Endothelial cell (in vitro differentiated cells): ENCODE measurements at regions not wholly inside any gene's neighbourhood (a gene's known extent, or its start where the extent isn't known, plus 50 kb on each side); places are given as distances from the start of the nearest gene placed in this dataset.

Experiments used
- DNase-seq: peaks from one replicate; pipeline ENCODE4 v3.0.0; 2021; ENCODE audit warnings: low spot score
- H3K27ac Mint-ChIP-seq: one replicate; pipeline ENCODE4 v1.8.0; 2021; ENCODE audit warnings: mixed read lengths, inconsistent platforms; ENCODE audit not compliant: unreplicated experiment
- H3K27me3 Mint-ChIP-seq: one replicate; pipeline ENCODE4 v1.8.0; 2021; ENCODE audit warnings: mild to moderate bottlenecking, moderate library complexity, mixed read lengths, inconsistent platforms; ENCODE audit not compliant: unreplicated experiment
- H3K36me3 Mint-ChIP-seq: one replicate; pipeline ENCODE4 v1.8.0; 2021; ENCODE audit warnings: mild to moderate bottlenecking, low read depth, mixed read lengths, inconsistent platforms; ENCODE audit not compliant: unreplicated experiment
- H3K4me1 Mint-ChIP-seq: one replicate; pipeline ENCODE4 v1.8.0; 2021; ENCODE audit warnings: mild to moderate bottlenecking, mixed read lengths, inconsistent platforms; ENCODE audit not compliant: unreplicated experiment
- H3K4me3 Mint-ChIP-seq: one replicate; pipeline ENCODE4 v1.8.0; 2021; ENCODE audit warnings: mild to moderate bottlenecking, mixed read lengths, inconsistent platforms; ENCODE audit not compliant: unreplicated experiment
- H3K9me3 Mint-ChIP-seq: one replicate; pipeline ENCODE4 v1.8.0; 2021; ENCODE audit warnings: mixed read lengths, inconsistent platforms; ENCODE audit not compliant: unreplicated experiment
- TF ChIP-seq, protein P1 (sequence below): fragments of 200-600 bp; sonication (generic); IDR thresholded peaks from one replicate; pipeline ENCODE4 v1.5.0; 2021; ENCODE audit warnings: antibody characterized with exemption; ENCODE audit not compliant: unreplicated experiment

DNA sequence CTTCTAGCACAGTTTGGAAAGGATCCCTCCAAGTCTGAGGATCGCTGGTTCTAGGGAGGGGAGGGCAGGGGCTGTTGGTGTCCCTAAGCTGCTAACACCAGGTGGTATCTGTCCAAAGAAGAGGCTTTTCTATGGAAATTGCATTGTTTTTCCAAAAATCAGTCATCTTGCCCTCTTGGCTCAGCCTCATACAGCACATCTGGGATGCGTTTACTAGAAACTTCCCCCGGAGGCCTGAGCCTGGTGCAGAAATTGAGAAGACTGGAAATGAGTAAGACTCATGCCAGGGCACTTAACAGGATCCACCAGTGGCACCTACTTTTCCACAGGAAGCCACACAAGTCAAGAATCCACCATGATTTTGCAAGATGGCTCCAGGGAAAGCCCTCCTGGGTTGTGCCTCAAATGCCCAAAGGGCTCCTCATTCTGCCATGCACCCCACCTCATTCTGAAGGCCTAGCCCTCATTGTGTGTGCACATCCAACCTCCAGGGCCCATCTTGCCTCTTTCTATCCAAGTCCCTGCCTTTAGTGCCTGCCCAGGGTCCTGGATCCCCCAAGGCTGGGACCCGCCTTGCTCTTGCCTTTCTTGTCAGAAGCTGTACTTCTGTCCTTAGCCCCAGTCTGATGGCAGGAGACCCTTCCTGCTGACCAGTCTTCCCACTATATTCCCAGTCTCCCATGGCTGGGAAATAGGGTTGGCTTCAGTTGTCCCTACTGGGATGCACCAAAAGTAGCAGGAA lies 97.6 kb downstream of the MRPL14 start:
- Mint-ChIP-seq H3K4me1 (peaks cover 11% of the 10 kb centered on the region), H3K9me3 (no peaks in the 10 kb centered on the region), H3K4me3 (no peak overlapping the region), H3K27ac (no peak overlapping the region), H3K36me3 (no peaks in the 10 kb centered on the region), H3K27me3 (peaks cover 2% of the 10 kb centered on the region)
- no peak for DNase-seq
- TF ChIP-seq, protein P1, sequence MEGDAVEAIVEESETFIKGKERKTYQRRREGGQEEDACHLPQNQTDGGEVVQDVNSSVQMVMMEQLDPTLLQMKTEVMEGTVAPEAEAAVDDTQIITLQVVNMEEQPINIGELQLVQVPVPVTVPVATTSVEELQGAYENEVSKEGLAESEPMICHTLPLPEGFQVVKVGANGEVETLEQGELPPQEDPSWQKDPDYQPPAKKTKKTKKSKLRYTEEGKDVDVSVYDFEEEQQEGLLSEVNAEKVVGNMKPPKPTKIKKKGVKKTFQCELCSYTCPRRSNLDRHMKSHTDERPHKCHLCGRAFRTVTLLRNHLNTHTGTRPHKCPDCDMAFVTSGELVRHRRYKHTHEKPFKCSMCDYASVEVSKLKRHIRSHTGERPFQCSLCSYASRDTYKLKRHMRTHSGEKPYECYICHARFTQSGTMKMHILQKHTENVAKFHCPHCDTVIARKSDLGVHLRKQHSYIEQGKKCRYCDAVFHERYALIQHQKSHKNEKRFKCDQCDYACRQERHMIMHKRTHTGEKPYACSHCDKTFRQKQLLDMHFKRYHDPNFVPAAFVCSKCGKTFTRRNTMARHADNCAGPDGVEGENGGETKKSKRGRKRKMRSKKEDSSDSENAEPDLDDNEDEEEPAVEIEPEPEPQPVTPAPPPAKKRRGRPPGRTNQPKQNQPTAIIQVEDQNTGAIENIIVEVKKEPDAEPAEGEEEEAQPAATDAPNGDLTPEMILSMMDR, result no peak

DNA sequence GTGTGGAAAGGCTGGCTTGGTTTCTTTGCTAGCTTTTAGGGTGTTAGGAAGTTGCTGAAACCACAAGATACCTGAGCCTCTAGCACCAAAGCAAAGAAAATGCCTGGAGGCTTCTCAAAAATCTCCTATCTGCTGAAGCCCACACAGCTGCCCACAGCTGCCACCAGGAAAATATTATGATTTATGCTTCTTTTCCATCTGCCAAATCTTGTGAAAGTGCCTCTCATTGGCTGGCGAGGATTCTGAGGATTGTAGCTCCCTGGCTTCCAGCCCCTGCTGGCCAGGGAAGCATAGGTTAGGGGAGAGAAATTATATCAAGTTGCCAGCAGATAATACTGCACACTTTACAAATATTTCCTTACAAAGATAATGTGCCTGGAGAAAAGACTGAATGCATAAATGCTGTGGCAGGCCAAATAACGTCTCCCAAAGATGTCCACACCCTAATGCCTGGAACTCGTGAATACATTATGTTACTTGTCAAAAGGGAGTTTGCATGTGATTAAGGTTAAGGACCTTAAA lies 98.4 kb downstream of the MRPL14 start:
- TF ChIP-seq, protein P1, result no peak
- Mint-ChIP-seq H3K4me3 (no peak overlapping the region), H3K4me1 (peaks cover 11% of the 10 kb centered on the region), H3K27ac (no peak overlapping the region), H3K27me3 (peaks cover 2% of the 10 kb centered on the region), H3K36me3 (no peaks in the 10 kb centered on the region), H3K9me3 (no peaks in the 10 kb centered on the region)
- DNase-seq, result no peak

DNA sequence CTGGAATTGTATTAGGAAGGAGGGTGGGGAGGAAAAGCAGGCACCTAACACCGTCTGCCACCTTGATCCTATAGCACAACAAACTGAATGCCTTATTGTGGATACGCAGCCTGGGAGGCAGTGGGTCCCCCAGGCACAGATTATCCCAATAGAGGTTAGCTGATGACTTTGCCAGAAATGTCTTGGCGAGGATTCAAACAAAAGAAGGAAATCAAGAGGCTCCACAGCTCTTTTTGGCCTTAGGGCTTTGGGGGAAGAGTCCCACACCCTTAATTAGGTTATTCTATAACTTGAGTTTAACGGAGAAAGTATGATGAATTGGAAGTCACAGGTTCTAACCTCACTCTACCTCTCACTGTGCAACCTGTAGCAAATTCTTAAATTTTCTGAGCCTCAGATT lies 102.0 kb downstream of the MRPL14 start:
- Mint-ChIP-seq H3K36me3 (no peaks in the 10 kb centered on the region), H3K4me3 (no peak overlapping the region), H3K27ac (no peak overlapping the region), H3K27me3 (peaks cover 4% of the 10 kb centered on the region), H3K9me3 (no peaks in the 10 kb centered on the region), H3K4me1 (peaks cover 21% of the 10 kb centered on the region)
- DNase-seq, result no peak
- TF ChIP-seq, protein P1, result no peak

DNA sequence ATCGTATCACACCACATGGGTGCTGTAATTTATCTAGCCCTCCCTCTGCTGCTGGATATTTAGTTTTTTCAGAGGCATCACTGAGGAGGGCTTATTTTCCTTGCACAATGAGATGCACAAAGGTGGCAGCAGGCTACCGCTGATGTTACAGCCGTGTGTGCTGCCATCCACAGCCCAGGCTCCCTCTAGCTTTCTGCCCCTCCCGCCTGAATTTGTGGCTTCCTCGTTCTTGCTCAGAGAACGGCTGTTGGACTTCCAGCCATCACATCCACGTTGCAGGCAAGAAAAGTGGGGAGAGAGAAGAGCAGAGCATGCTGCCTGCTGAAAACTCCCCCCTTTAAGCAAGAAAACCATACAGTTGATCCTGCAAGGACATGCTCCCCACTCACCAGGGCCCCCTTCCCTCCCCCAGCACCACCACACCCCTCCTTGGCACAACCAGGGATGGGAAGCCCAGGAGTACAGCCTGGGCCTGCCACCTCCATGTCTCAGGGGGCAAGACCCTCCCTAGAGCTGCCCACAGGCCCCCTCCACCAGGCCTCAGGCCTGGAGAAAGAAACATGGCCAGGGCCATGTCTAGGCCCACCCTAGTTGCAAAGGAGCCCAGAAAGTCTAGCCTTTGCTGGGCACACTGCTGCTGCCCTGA lies 102.6 kb downstream of the MRPL14 start:
- TF ChIP-seq, protein P1, result no peak
- Mint-ChIP-seq H3K4me1 (peaks cover 26% of the 10 kb centered on the region), H3K27ac (no peak overlapping the region), H3K27me3 (peaks cover 4% of the 10 kb centered on the region), H3K9me3 (no peaks in the 10 kb centered on the region), H3K4me3 (no peak overlapping the region), H3K36me3 (no peaks in the 10 kb centered on the region)
- DNase-seq, result no peak
